Trophoblast cell (in vitro differentiated cells and primary cell): ENCODE measurements at regions not wholly inside any gene's neighbourhood (a gene's known extent, or its start where the extent isn't known, plus 50 kb on each side); places are given as distances from the start of the nearest gene placed in this dataset.

Source experiments
- DNase-seq, 2 donors: peaks; one replicate each; pipeline ENCODE4 v3.0.0-alpha.2; 2016
- H2AFZ ChIP-seq: 2 replicates; pipeline ENCODE4 v1.6.1; 2013; ENCODE audit warnings: low read length, moderate library complexity, mild to moderate bottlenecking; ENCODE audit not compliant: insufficient read depth, poor library complexity
- H2AK5ac ChIP-seq: 2 replicates; pipeline ENCODE4 v1.6.1; 2013; ENCODE audit warnings: mild to moderate bottlenecking, low read length
- H2BK120ac ChIP-seq: 2 replicates; pipeline ENCODE4 v1.6.1; 2013; ENCODE audit warnings: low read length, mild to moderate bottlenecking, moderate library complexity; ENCODE audit not compliant: insufficient read depth, poor library complexity
- H2BK12ac ChIP-seq: 2 replicates; pipeline ENCODE4 v1.6.1; 2013; ENCODE audit warnings: mild to moderate bottlenecking, low read length, moderate library complexity
- H2BK5ac ChIP-seq: 2 replicates; pipeline ENCODE4 v1.6.1; 2013; ENCODE audit warnings: low read length, low read depth, moderate library complexity, mild to moderate bottlenecking; ENCODE audit not compliant: poor library complexity
- H3K14ac ChIP-seq: 2 replicates; pipeline ENCODE4 v1.6.1; 2013; ENCODE audit warnings: mild to moderate bottlenecking, low read length
- H3K18ac ChIP-seq: 2 replicates; pipeline ENCODE4 v1.6.1; 2013; ENCODE audit warnings: mild to moderate bottlenecking, low read length
- H3K23ac ChIP-seq: 2 replicates; pipeline ENCODE4 v1.6.1; 2013; ENCODE audit warnings: low read length
- H3K27ac ChIP-seq: 2 replicates; pipeline ENCODE4 v1.5.1; 2013; ENCODE audit warnings: low read depth, mild to moderate bottlenecking, inconsistent platforms, low read length, moderate library complexity
- H3K27me3 ChIP-seq: 2 replicates; pipeline ENCODE4 v1.6.1; 2013; ENCODE audit warnings: inconsistent platforms, mild to moderate bottlenecking, low read length, moderate library complexity; ENCODE audit not compliant: insufficient read depth
- H3K36me3 ChIP-seq, 2 experiments: 1 replicate in 1 of 2; 2 replicates in 1 of 2; pipeline ENCODE4 v1.6.1; 2013; ENCODE audit warnings: low read length in 2 of 2, mild to moderate bottlenecking in 2 of 2, moderate library complexity in 1 of 2; ENCODE audit not compliant: insufficient read depth in 2 of 2, control insufficient read depth in 1 of 2
- H3K4ac ChIP-seq: 2 replicates; pipeline ENCODE4 v1.6.1; 2013; ENCODE audit warnings: low read depth, mild to moderate bottlenecking, low read length, moderate library complexity
- H3K4me1 ChIP-seq, 2 experiments: 1 replicate in 1 of 2; 2 replicates in 1 of 2; pipeline ENCODE4 v1.6.1; 2013; ENCODE audit warnings: low read length in 2 of 2, mild to moderate bottlenecking in 2 of 2, moderate library complexity in 1 of 2; ENCODE audit not compliant: insufficient read depth in 2 of 2, control insufficient read depth in 1 of 2
- H3K4me2 ChIP-seq: 2 replicates; pipeline ENCODE4 v1.6.1; 2013; ENCODE audit warnings: inconsistent platforms, mild to moderate bottlenecking, low read length, moderate library complexity
- H3K4me3 ChIP-seq: 2 replicates; pipeline ENCODE4 v1.5.1; 2013; ENCODE audit warnings: mild to moderate bottlenecking, low read depth, low read length, inconsistent platforms
- H3K79me1 ChIP-seq: one replicate; pipeline ENCODE4 v1.6.1; 2013; ENCODE audit warnings: low read length
- H3K79me2 ChIP-seq: 2 replicates; pipeline ENCODE4 v1.6.1; 2013; ENCODE audit warnings: low read length, mild to moderate bottlenecking; ENCODE audit not compliant: control insufficient read depth, insufficient read depth, poor library complexity
- H3K9ac ChIP-seq: 2 replicates; pipeline ENCODE4 v1.6.1; 2013; ENCODE audit warnings: mild to moderate bottlenecking, low read length
- H3K9me3 ChIP-seq: 2 replicates; pipeline ENCODE4 v1.6.1; 2013; ENCODE audit warnings: low read depth, mild to moderate bottlenecking, control low read depth, inconsistent platforms, low read length; ENCODE audit not compliant: insufficient read depth
- H4K12ac ChIP-seq: 2 replicates; pipeline ENCODE4 v1.6.1; 2013; ENCODE audit warnings: low read depth, mild to moderate bottlenecking, low read length, moderate library complexity
- H4K8ac ChIP-seq: 2 replicates; pipeline ENCODE4 v1.6.1; 2013; ENCODE audit warnings: low read depth, mild to moderate bottlenecking, low read length, moderate library complexity
- H4K91ac ChIP-seq: one replicate; pipeline ENCODE4 v1.6.1; 2013; ENCODE audit warnings: low read depth, mild to moderate bottlenecking, low read length, moderate library complexity
- WGBS: extraction: QIAGEN DNeasy Blood & Tissue Kit; methylation state at CpG from one replicate; pipeline ENCODE4 v1.1.7; 2013; ENCODE audit warnings: missing lambda C conversion rate; ENCODE audit not compliant: insufficient read length, insufficient coverage; ENCODE audit errors: extremely low coverage; 5-methylcytosine and 5-hydroxymethylcytosine counted together

DNA sequence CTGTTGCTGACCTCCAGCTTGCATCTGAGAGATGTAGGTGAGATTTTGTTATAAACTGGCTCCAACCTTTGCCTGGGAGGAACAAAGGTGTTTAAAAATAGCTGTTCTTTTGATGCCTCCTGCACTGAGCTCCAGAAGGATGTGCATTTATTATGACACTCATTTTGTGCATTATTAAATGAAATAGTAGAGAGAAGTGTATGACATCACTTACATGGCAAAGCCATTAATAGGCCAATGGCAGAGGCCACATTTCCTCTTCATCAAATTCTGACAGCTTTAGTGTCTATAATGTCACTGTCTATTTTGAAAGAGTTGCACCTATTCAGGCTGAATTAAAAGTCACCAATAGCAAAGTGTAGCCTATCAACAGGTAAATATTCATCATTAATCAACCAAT is 564.6 kb downstream of the FLRT2 start:
- Histone ChIP-seq H3K4me1 (no peaks in the 10 kb centered on the region), H4K91ac (no peak overlapping the region), H3K4me2 (no peak overlapping the region), H2BK5ac (no peak overlapping the region), H3K79me2 (no peaks in the 10 kb centered on the region), H4K8ac (no peak overlapping the region), H2BK120ac (no peak overlapping the region), H3K4me3 (no peak overlapping the region), H3K79me1 (no peaks in the 10 kb centered on the region), H2AK5ac (no peak overlapping the region), H3K14ac (no peak overlapping the region), H3K9ac (no peak overlapping the region), H2BK12ac (no peak overlapping the region), H2AFZ (no peak overlapping the region), H3K9me3 (peaks cover 2% of the 10 kb centered on the region), H3K4ac (no peak overlapping the region), H3K27me3 (no peaks in the 10 kb centered on the region), H4K12ac (no peak overlapping the region), H3K36me3 (no peaks in the 10 kb centered on the region), H3K27ac (no peak overlapping the region), H3K23ac (no peak overlapping the region), H3K18ac (no peak overlapping the region)
- no peak for DNase-seq

DNA sequence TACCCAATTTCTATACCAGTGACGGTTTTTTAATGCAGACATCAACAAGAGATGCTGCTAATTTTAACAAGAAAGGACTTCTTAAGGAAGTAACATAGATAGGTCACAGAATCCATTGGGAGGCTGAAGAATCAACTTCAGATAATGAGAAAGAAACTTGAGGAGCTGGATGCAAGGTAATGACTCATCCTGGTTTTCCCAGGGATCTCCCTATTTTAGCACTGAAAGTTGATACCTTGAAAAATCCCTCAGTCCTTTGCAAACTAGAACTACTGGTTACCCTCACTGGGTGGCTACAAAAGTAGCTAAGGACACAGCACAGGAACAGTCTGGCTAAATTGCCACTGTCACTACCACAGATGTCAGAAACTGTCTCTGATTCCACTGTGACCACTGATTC is 561.9 kb downstream of the FLRT2 start:
- Histone ChIP-seq H3K27me3 (no peaks in the 10 kb centered on the region), H3K18ac (no peak overlapping the region), H2AK5ac (no peak overlapping the region), H3K4me2 (no peak overlapping the region), H2BK5ac (no peak overlapping the region), H3K14ac (no peak overlapping the region), H4K8ac (no peak overlapping the region), H3K27ac (no peak overlapping the region), H3K4me1 (no peaks in the 10 kb centered on the region), H3K36me3 (no peaks in the 10 kb centered on the region), H3K4me3 (no peak overlapping the region), H4K12ac (no peak overlapping the region), H2BK120ac (no peak overlapping the region), H3K23ac (no peak overlapping the region), H3K79me2 (no peaks in the 10 kb centered on the region), H3K4ac (no peak overlapping the region), H3K79me1 (no peaks in the 10 kb centered on the region), H3K9me3 (peaks cover 2% of the 10 kb centered on the region), H3K9ac (no peak overlapping the region), H4K91ac (no peak overlapping the region), H2AFZ (no peak overlapping the region), H2BK12ac (no peak overlapping the region)
- no peak for DNase-seq
- no CpG with 5 or more reads among the region's 1 CpG for WGBS

DNA sequence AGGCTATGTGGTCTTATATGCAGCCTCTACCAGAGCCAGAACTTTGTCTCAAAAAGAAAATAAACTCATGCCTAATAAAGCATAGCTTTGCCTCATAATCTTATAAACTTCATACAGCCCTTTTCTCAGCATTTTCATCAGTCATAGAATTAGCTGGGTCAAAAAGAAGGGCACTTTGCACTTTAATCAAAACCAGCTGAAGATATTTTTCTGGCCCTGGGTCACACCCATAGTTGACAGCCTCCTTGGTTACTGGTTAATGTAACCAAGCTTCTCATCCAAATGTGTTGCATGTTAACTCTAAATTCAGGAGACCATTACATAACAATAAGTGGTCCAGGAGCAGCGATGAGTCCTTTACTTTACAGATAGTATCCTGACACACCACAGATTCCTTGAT is 558.2 kb downstream of the FLRT2 start:
- no peak overlapping the region for H2AFZ ChIP-seq
- no peak overlapping the region for H3K27ac ChIP-seq
- no peak overlapping the region for H3K23ac ChIP-seq
- no peak overlapping the region for H2BK120ac ChIP-seq
- H3K27me3 ChIP-seq: no peaks in the 10 kb centered on the region
- H3K14ac ChIP-seq: no peak overlapping the region
- no peak overlapping the region for H3K18ac ChIP-seq
- H3K79me1 ChIP-seq: no peaks in the 10 kb centered on the region
- H3K4me3 ChIP-seq: no peak overlapping the region
- no peak overlapping the region for H3K9ac ChIP-seq
- no peak overlapping the region for H2AK5ac ChIP-seq
- H3K4me2 ChIP-seq: no peak overlapping the region
- no peaks in the 10 kb centered on the region for H3K36me3 ChIP-seq
- no peaks in the 10 kb centered on the region for H3K79me2 ChIP-seq
- H2BK12ac ChIP-seq: no peak overlapping the region
- H2BK5ac ChIP-seq: no peak overlapping the region
- H4K12ac ChIP-seq: no peak overlapping the region
- H4K8ac ChIP-seq: no peak overlapping the region
- no peaks in the 10 kb centered on the region for H3K4me1 ChIP-seq
- H3K9me3 ChIP-seq: no peaks in the 10 kb centered on the region
- no peak overlapping the region for H3K4ac ChIP-seq
- no peak for DNase-seq
- H4K91ac ChIP-seq: no peak overlapping the region
- no CpG with 5 or more reads among the region's 1 CpG for WGBS

DNA sequence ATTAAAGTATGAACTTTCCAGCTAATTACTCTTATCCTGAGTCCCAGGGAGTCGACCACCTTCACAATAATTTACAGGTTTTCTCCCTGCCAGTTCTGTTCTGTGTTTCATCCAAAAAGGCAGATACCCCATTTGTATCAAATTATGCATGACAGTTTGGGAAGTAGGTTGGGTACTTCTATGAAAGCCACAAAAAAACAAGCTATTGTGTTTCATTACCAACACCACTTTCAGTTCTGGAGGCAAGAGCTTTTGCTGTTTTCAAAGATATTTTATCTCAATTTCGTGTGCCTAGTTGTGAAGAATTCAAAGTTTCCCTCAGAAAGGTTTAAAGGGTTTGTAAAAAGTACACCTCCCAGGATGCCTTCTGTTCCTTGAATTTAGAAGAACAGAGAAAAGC is 557.4 kb downstream of the FLRT2 start:
- Histone ChIP-seq H3K4me3 (no peak overlapping the region), H4K91ac (no peak overlapping the region), H2AK5ac (no peak overlapping the region), H2BK5ac (no peak overlapping the region), H2BK120ac (no peak overlapping the region), H3K9ac (no peak overlapping the region), H3K27me3 (no peaks in the 10 kb centered on the region), H3K4me1 (no peaks in the 10 kb centered on the region), H2AFZ (no peak overlapping the region), H4K8ac (no peak overlapping the region), H3K14ac (no peak overlapping the region), H3K36me3 (no peaks in the 10 kb centered on the region), H3K27ac (no peak overlapping the region), H3K23ac (no peak overlapping the region), H3K4me2 (no peak overlapping the region), H3K79me2 (no peaks in the 10 kb centered on the region), H2BK12ac (no peak overlapping the region), H4K12ac (no peak overlapping the region), H3K79me1 (no peaks in the 10 kb centered on the region), H3K4ac (no peak overlapping the region), H3K18ac (no peak overlapping the region), H3K9me3 (no peaks in the 10 kb centered on the region)
- no CpG with 5 or more reads among the region's 2 CpGs for WGBS
- no peak for DNase-seq

GRCh38 chr14:86086962-86087361 is 557.0 kb downstream of the FLRT2 start:
- H3K36me3 ChIP-seq: no peaks in the 10 kb centered on the region
- H3K4ac ChIP-seq: no peak overlapping the region
- H3K14ac ChIP-seq: no peak overlapping the region
- H4K8ac ChIP-seq: no peak overlapping the region
- H3K27me3 ChIP-seq: no peaks in the 10 kb centered on the region
- H3K79me1 ChIP-seq: no peaks in the 10 kb centered on the region
- H2AFZ ChIP-seq: no peak overlapping the region
- H2AK5ac ChIP-seq: no peak overlapping the region
- H2BK120ac ChIP-seq: no peak overlapping the region
- H3K9me3 ChIP-seq: no peaks in the 10 kb centered on the region
- H2BK5ac ChIP-seq: no peak overlapping the region
- no peak overlapping the region for H4K12ac ChIP-seq
- no peak overlapping the region for H3K9ac ChIP-seq
- H3K79me2 ChIP-seq: no peaks in the 10 kb centered on the region
- H2BK12ac ChIP-seq: no peak overlapping the region
- H3K4me1 ChIP-seq: no peaks in the 10 kb centered on the region
- no CpG with 5 or more reads among the region's 1 CpG for WGBS
- H3K23ac ChIP-seq: no peak overlapping the region
- no peak overlapping the region for H3K4me3 ChIP-seq
- no peak overlapping the region for H3K4me2 ChIP-seq
- no peak for DNase-seq
- no peak overlapping the region for H3K18ac ChIP-seq
- no peak overlapping the region for H4K91ac ChIP-seq
- H3K27ac ChIP-seq: no peak overlapping the region
